ENCODE measurements at regions not wholly inside any gene's neighbourhood (a gene's known extent, or its start where the extent isn't known, plus 50 kb on each side); places are given as distances from the start of the nearest gene placed in this dataset.

- no peak for DNase-seq (ENCODE audit: low spot score)
- Histone ChIP-seq H3K27ac (no peak overlapping the region), H3K9me2 (replicated peaks; ENCODE audit: insufficient read depth) (no peaks in the 10 kb centered on the region), H3K4me1 (ENCODE audit: insufficient read depth) (no peaks in the 10 kb centered on the region), H3K9me3 (ENCODE audit: low read depth) (no peaks in the 10 kb centered on the region), H3K79me2 (no peaks in the 10 kb centered on the region), H3K36me3 (replicated peaks; ENCODE audit: insufficient read depth, low read depth) (no peaks in the 10 kb centered on the region), H3K27me3 (no peaks in the 10 kb centered on the region), H3K4me3 (no peak overlapping the region), H4K20me1 (ENCODE audit: insufficient read depth, poor library complexity, severe bottlenecking) (no peaks in the 10 kb centered on the region), H3K4me2 (no peak overlapping the region), H2AFZ (no peak overlapping the region)
- TF ChIP-seq EZH2phosphoT487 (IDR thresholded peaks at IDR 0.05; ENCODE audit: low read depth, severe bottlenecking, unreplicated experiment) (no peak), CTCF (IDR thresholded peaks at IDR 0.05; ENCODE audit: poor library complexity) (no peak), EZH2 (IDR thresholded peaks at IDR 0.05; ENCODE audit: borderline replicate concordance) (no peak)
- 84% methylated on average over 5 of the region's 5 CpGs for WGBS (ENCODE audit: low lambda C conversion rate, missing lambda C conversion rate)
Measured at GRCh38 chr16:13425836-13426235, 494.1 kb upstream of the ERCC4 start.

GRCh38 chr16:13426269-13426668 is 493.7 kb upstream of the ERCC4 start:
- no peak overlapping the region for H3K27ac ChIP-seq
- TF ChIP-seq EZH2 (IDR thresholded peaks at IDR 0.05; ENCODE audit: borderline replicate concordance) (no peak), CTCF (IDR thresholded peaks at IDR 0.05; ENCODE audit: poor library complexity) (no peak), EZH2phosphoT487 (IDR thresholded peaks at IDR 0.05; ENCODE audit: low read depth, severe bottlenecking, unreplicated experiment) (no peak)
- no peaks in the 10 kb centered on the region for H4K20me1 ChIP-seq (ENCODE audit: insufficient read depth, poor library complexity, severe bottlenecking)
- no peaks in the 10 kb centered on the region for H3K27me3 ChIP-seq
- H2AFZ ChIP-seq: no peak overlapping the region
- no peak for DNase-seq (ENCODE audit: low spot score)
- H3K9me3 ChIP-seq (ENCODE audit: low read depth): no peaks in the 10 kb centered on the region
- no peaks in the 10 kb centered on the region for H3K4me1 ChIP-seq (ENCODE audit: insufficient read depth)
- H3K79me2 ChIP-seq: no peaks in the 10 kb centered on the region
- WGBS (ENCODE audit: low lambda C conversion rate, missing lambda C conversion rate): 75% methylated on average over 6 of the region's 6 CpGs
- no peak overlapping the region for H3K4me2 ChIP-seq
- H3K36me3 ChIP-seq (replicated peaks; ENCODE audit: insufficient read depth, low read depth): no peaks in the 10 kb centered on the region
- no peak overlapping the region for H3K4me3 ChIP-seq
- H3K9me2 ChIP-seq (replicated peaks; ENCODE audit: insufficient read depth): no peaks in the 10 kb centered on the region

- Histone ChIP-seq H3K27ac (no peak overlapping the region), H4K20me1 (ENCODE audit: insufficient read depth, poor library complexity, severe bottlenecking) (no peaks in the 10 kb centered on the region), H3K4me2 (no peak overlapping the region), H3K79me2 (no peaks in the 10 kb centered on the region), H3K27me3 (no peaks in the 10 kb centered on the region), H3K4me3 (no peak overlapping the region), H3K9me2 (replicated peaks; ENCODE audit: insufficient read depth) (no peaks in the 10 kb centered on the region), H3K36me3 (replicated peaks; ENCODE audit: insufficient read depth, low read depth) (no peaks in the 10 kb centered on the region), H3K9me3 (ENCODE audit: low read depth) (no peaks in the 10 kb centered on the region), H3K4me1 (ENCODE audit: insufficient read depth) (no peaks in the 10 kb centered on the region), H2AFZ (no peak overlapping the region)
- no peak for DNase-seq (ENCODE audit: low spot score)
- TF ChIP-seq EZH2 (IDR thresholded peaks at IDR 0.05; ENCODE audit: borderline replicate concordance) (no peak), EZH2phosphoT487 (IDR thresholded peaks at IDR 0.05; ENCODE audit: low read depth, severe bottlenecking, unreplicated experiment) (no peak), CTCF (IDR thresholded peaks at IDR 0.05; ENCODE audit: poor library complexity) (no peak)
- 93% methylated on average over 4 of the region's 4 CpGs for WGBS (ENCODE audit: low lambda C conversion rate, missing lambda C conversion rate)
Measured at GRCh38 chr16:13426736-13427135, 493.2 kb upstream of the ERCC4 start.

GRCh38 chr16:13427943-13428342 is 492.0 kb upstream of the ERCC4 start:
- H4K20me1 ChIP-seq (ENCODE audit: insufficient read depth, poor library complexity, severe bottlenecking): no peaks in the 10 kb centered on the region
- H3K36me3 ChIP-seq (replicated peaks; ENCODE audit: insufficient read depth, low read depth): no peaks in the 10 kb centered on the region
- H3K27me3 ChIP-seq: no peaks in the 10 kb centered on the region
- no peaks in the 10 kb centered on the region for H3K9me2 ChIP-seq (replicated peaks; ENCODE audit: insufficient read depth)
- no peaks in the 10 kb centered on the region for H3K4me1 ChIP-seq (ENCODE audit: insufficient read depth)
- no peak for DNase-seq (ENCODE audit: low spot score)
- H3K79me2 ChIP-seq: no peaks in the 10 kb centered on the region
- H3K4me2 ChIP-seq: no peak overlapping the region
- no peak overlapping the region for H2AFZ ChIP-seq
- TF ChIP-seq EZH2 (IDR thresholded peaks at IDR 0.05; ENCODE audit: borderline replicate concordance) (no peak), CTCF (IDR thresholded peaks at IDR 0.05; ENCODE audit: poor library complexity) (no peak), EZH2phosphoT487 (IDR thresholded peaks at IDR 0.05; ENCODE audit: low read depth, severe bottlenecking, unreplicated experiment) (no peak)
- 92% methylated on average over 3 of the region's 3 CpGs for WGBS (ENCODE audit: low lambda C conversion rate, missing lambda C conversion rate)
- H3K4me3 ChIP-seq: no peak overlapping the region
- no peak overlapping the region for H3K27ac ChIP-seq
- no peaks in the 10 kb centered on the region for H3K9me3 ChIP-seq (ENCODE audit: low read depth)

Data from hepatocyte (in vitro differentiated cells).